Panc1 (cell line): ENCODE measurements at regions not wholly inside any gene's neighbourhood (a gene's known extent, or its start where the extent isn't known, plus 50 kb on each side); places are given as distances from the start of the nearest gene placed in this dataset.
A peak's percentile ranks its signal among the peaks of the same experiment; 100 is the strongest.

Experiments used
- ATAC-seq: fragments of 200-7000 bp; cut with Tn5 transposase; 2 replicates; pipeline ENCODE4 v1.9.1; 2020; ENCODE audit warnings: mild to moderate bottlenecking, moderate library complexity
- BruUV-seq: library from RNA; stranded (reverse); fragments of 400-500 nt; replicated peaks from 2 replicates; lab custom pipeline; 2021; lab: Mats Ljungman, UMichigan
- CTCF ChIA-PET: fragments of 300-600 bp; sonication (Branson Sonifier 250); formaldehyde crosslinking; loops from one replicate; lab custom pipeline; 2022; ENCODE audit warnings: antibody characterized with exemption; lab: Charles Lee
- POLR2A ChIA-PET: fragments of 300-600 bp; sonication (Branson Sonifier 250); formaldehyde crosslinking; loops from one replicate; lab custom pipeline; 2022; ENCODE audit warnings: antibody characterized with exemption; lab: Charles Lee
- DNase-seq: peaks from one replicate; pipeline ENCODE4 v3.0.0-alpha.2; 2010; ENCODE audit warnings: low read depth, low spot score
- H3K27ac ChIP-seq: 2 replicates; pipeline ENCODE4 v1.5.1; 2011; ENCODE audit warnings: mild to moderate bottlenecking, low read length, inconsistent platforms
- H3K27me3 ChIP-seq: fragments of 200-500 bp; sonication (Bioruptor generic); 2 replicates; pipeline ENCODE4 v1.6.0; 2014; ENCODE audit warnings: low read length, inconsistent platforms; ENCODE audit not compliant: control insufficient read depth, insufficient read depth
- H3K36me3 ChIP-seq: fragments of 200-500 bp; sonication (Bioruptor generic); 2 replicates; pipeline ENCODE4 v1.5.1; 2014; ENCODE audit warnings: inconsistent platforms, mild to moderate bottlenecking, low read length, moderate library complexity; ENCODE audit not compliant: control insufficient read depth, insufficient read depth
- H3K4me1 ChIP-seq: 2 replicates; pipeline ENCODE4 v1.5.1; 2011; ENCODE audit warnings: inconsistent platforms, mild to moderate bottlenecking, low read length, moderate library complexity; ENCODE audit not compliant: control insufficient read depth, insufficient read depth
- H3K4me3 ChIP-seq, 2 experiments: 2 replicates each; pipeline ENCODE4 v1.5.1; 2011 to 2012; ENCODE audit warnings: low read depth in 2 of 2, low read length in 2 of 2, mild to moderate bottlenecking in 2 of 2, inconsistent platforms in 1 of 2, moderate library complexity in 1 of 2
- H3K9me3 ChIP-seq: fragments of 200-500 bp; sonication (Bioruptor generic); 2 replicates; pipeline ENCODE4 v1.5.1; 2014; ENCODE audit warnings: low read depth, mild to moderate bottlenecking, inconsistent platforms, low read length, moderate library complexity; ENCODE audit not compliant: control insufficient read depth, insufficient read depth
- CTCF ChIP-seq: fragments of 450-650 bp; IDR thresholded peaks from 2 replicates; pipeline ENCODE4 v1.5.1; 2017; ENCODE audit warnings: mild to moderate bottlenecking
- POLR2AphosphoS5 ChIP-seq: IDR thresholded peaks from 2 replicates; pipeline ENCODE4 v1.6.1; 2012; ENCODE audit warnings: mild to moderate bottlenecking, low read depth, low read length, moderate library complexity
- REST ChIP-seq, 2 experiments: IDR thresholded peaks; 2 replicates each; pipeline ENCODE4 v1.6.1; 2011 to 2012; ENCODE audit warnings: low read depth in 2 of 2, control low read depth in 1 of 2, low read length in 1 of 2, mild to moderate bottlenecking in 1 of 2, moderate library complexity in 1 of 2; ENCODE audit not compliant: insufficient read depth in 1 of 2
- SIN3A ChIP-seq: IDR thresholded peaks from 2 replicates; pipeline ENCODE4 v1.6.1; 2012; ENCODE audit warnings: low read depth, mild to moderate bottlenecking, low read length, moderate library complexity, borderline replicate concordance; ENCODE audit not compliant: insufficient read depth
- TCF7L2 ChIP-seq: IDR thresholded peaks from 2 replicates; pipeline ENCODE4 v1.6.1; 2011; ENCODE audit warnings: mild to moderate bottlenecking, low read depth, low read length, inconsistent platforms
- in situ Hi-C: cut with HindIII; loops from 2 replicates; pipeline ENCODE4 v1.10.0; 2016; ENCODE audit warnings: low sequenced_read_pairs, low pct_unique_long_range_greater_than_20kb
- intact Hi-C: fragments of 100-400 bp; cut with micrococcal nuclease; formaldehyde crosslinking; loops from one replicate; pipeline ENCODE4 v1.10.0; 2022; ENCODE audit not compliant: unreplicated experiment

DNA sequence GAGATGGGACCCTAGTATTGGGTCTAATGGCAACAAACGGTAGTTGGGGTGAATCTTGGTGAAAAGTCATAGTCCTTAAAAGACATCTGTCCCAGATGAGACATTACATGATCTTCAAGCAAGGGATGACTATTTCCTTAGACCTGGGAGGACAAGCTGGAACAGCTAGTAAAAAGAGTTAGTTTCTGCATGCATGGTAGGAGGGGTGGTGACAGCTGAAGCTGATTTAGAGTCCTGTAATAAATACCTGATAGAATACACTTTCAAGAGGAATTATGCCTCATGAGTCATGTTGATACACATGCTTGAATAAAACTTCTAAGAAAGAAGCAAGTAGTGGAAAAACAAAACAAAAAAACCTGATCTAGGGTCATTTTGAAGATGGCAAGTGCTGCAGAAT is 247.4 kb downstream of the CD109 start:
- in situ Hi-C loops, result no loop called here
- Histone ChIP-seq H3K27ac (no peak overlapping the region), H3K27me3 (no peaks in the 10 kb centered on the region), H3K4me3 (no peak overlapping the region), H3K36me3 (no peaks in the 10 kb centered on the region), H3K4me1 (no peaks in the 10 kb centered on the region), H3K9me3 (no peaks in the 10 kb centered on the region)
- ChIA-PET POLR2A (no interaction called here), CTCF (no interaction called here)
- TF ChIP-seq SIN3A (no peak), CTCF (no peak), TCF7L2 (no peak), REST (IDR thresholded peaks at IDR 0.05; ENCODE audit: insufficient read depth in 1 of 2, low read depth in 2 of 2, low read length in 1 of 2) (no peak), POLR2AphosphoS5 (no peak)
- ATAC-seq (no peak), DNase-seq (no peak)
- intact Hi-C loops, result no loop called here
- BruUV-seq, result no TSS peak

GRCh38 chr6:73942592-73943186 is 246.7 kb downstream of the CD109 start:
- TF ChIP-seq REST (IDR thresholded peaks at IDR 0.05; ENCODE audit: insufficient read depth in 1 of 2, low read depth in 2 of 2, low read length in 1 of 2) (no peak), CTCF (peak; percentile 45)
- no peak overlapping the region for H3K27ac ChIP-seq
- no peak overlapping the region for H3K4me3 ChIP-seq
- CTCF ChIA-PET, result no interaction called here
- H3K27me3 ChIP-seq, result no peaks in the 10 kb centered on the region
- POLR2A ChIA-PET, result no interaction called here
- ATAC-seq (peak; percentile 71; the same call in 1 of the 2 replicates), DNase-seq (peak; percentile 4)
- H3K36me3 ChIP-seq, result no peaks in the 10 kb centered on the region
- in situ Hi-C loops, result no loop called here
- intact Hi-C loops, result no loop called here
- no peaks in the 10 kb centered on the region for H3K9me3 ChIP-seq
- no peaks in the 10 kb centered on the region for H3K4me1 ChIP-seq
- no TSS peak for BruUV-seq
